Embryonic facial prominence (tissue), 1 donor: ENCODE measurements at regions not wholly inside any gene's neighbourhood (a gene's known extent, or its start where the extent isn't known, plus 50 kb on each side); places are given as distances from the start of the nearest gene placed in this dataset.

ENCODE experiments used
- DNase-seq: peaks from one replicate; pipeline ENCODE4 v3.0.0-alpha.2; 2016; ENCODE audit errors: extremely low spot score

DNA sequence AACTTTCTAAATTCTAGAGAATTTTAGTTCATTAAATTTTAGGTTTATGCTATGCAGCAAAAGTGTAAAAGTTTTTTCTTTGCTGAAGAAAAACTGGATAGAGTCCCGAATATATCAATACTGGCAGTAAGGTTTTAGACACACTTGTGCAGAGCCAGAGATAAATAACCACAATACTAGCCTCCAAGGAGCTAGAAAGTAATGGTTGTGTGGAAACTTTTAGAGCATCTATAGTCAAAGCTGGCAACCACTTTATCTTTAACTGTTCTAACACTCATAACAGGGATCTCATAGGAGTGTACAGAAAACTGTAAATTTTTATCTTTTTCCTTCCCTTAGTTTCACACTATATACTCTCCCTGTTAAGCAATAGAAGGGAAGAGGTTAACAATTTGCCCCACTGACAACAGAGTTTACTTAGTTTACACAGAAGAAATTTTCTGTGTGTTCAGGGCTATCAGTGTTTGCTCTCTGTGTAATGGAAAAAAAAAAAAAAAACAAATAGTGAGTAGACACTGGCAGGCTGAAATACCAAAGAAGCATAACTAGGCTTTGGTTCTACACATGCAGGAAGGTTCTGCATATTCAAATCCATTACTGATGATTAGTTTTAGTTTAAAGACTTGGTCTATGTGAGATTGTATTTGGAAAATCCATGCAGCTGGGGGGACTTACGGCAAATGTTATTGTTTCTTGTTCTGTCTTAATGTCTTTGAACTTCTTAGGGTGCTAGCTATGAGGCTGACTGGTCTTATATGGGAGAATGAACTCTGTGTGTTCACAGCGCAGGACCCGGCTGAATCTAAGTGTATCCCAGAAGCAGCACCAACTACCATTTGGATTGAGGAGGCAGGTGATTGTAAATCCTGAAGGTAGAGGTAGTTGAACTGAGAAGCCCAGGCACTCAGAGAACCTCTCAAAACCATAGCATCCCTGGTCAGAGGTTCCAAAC, 187.6 kb downstream of the PCSK1 start:
- DNase-seq, result no peak

DNA sequence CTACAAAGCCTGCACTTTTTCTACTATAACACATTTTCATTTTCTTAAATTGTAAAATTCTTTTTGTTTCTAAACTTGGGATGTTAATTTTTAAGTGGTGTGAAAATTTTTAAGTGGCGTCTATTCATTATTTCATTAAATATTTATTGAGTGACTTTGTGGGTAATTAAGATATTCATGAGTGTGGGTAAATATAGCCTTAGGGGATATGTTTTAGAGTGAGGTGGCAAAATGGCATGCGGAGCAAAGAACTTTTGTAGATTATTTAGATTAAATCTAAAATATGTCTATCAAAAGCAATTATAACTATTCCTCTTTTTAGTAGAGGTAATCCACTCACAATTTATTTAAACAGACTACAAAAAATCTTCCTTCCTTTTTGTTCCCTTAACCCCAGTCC, 188.4 kb downstream of the PCSK1 start:
- no peak for DNase-seq

DNA sequence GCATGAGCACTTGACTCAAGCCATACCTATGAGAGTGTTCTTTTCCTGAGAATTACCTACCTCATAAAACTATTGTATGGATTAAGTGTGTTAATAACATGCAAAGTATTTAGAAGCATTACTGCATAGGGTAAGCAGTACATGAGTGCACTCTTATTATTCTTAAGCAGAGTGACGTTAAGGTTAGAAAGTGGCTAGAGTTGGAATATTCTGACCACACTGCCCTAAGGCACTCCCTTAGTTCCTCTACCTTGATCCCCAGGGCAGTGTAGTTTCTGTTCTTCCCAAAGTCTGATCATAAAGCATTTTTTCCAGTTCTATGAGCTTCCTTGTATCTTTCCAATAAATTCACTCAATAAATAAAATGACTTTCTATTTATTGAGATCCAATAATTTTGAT, 189.2 kb downstream of the PCSK1 start:
- no peak for DNase-seq

DNA sequence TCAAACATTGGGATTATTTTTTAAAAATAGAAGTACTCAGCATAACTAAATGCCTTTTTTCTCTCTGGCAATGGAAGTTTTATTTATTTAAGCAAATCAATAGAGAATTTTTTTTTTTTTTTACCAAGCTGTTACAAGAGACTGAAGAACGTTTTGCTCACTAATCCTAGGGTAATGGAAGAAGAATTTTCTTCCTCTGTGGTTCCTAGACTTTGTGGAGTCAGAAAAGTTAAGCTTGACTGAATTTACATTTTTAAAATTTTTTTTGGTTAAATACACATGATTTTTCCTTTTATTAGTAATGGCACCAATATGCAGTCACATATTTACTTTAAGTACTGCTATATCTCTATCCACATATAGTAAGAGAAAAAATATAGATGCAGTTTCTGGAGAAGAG, 189.8 kb downstream of the PCSK1 start:
- DNase-seq, result no peak

DNA sequence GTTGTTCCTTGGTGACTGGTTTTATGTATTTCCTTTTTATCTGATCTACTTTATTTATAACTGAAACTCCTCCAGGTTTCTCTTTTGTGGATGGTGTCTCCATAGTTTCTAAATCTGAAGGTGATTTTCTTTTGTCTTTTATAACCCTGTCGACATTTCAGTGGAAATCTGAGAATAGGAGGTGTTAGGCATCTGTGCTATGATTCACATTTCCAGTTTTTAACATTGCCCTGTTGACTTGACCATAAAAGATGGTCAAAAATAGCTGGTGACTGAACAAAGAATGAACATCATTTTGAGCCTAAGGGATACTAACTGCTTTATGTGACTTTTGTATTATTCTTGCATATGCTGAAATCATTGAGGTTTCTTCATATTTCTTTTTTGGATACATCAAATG, 190.5 kb downstream of the PCSK1 start:
- DNase-seq, result no peak

DNA sequence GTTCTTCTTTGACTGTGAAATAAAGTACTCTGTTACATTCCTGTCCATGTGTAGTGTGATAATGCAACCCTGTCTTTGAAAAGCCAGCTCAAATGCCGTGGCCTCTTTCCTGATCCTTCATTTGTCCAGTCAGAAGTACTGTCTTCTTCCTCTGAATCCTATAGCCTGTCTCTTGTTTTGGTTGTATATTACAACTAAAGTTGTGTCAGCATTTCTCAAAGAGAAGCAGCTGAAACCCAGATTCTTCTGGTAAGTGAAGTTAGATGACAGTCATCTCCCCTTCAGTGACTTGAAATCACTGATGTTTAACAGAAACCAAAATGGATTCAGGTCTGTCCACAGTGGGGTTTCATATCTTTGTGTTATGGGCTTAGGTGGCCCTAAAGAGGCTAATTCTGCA, 196.2 kb downstream of the PCSK1 start:
- no peak for DNase-seq

DNA sequence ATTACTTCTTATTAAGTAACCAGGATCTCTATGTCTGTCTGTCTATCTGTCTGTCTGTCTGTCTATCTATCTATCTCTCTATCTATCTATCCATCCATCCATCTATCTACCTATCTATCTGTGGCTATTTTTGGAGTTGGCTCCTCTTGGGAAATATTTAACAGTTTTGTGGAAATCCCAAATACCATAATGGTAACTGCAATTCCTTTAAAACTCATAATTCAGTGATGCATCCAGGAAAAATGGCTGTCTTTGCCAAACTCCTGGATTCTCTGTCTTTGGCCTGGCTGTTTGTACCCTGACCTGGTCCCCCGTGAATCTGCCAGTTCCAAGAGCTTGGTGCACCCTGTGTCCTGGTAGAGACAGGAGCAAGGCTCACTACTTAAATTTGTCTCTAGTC, 197.0 kb downstream of the PCSK1 start:
- DNase-seq, result no peak

DNA sequence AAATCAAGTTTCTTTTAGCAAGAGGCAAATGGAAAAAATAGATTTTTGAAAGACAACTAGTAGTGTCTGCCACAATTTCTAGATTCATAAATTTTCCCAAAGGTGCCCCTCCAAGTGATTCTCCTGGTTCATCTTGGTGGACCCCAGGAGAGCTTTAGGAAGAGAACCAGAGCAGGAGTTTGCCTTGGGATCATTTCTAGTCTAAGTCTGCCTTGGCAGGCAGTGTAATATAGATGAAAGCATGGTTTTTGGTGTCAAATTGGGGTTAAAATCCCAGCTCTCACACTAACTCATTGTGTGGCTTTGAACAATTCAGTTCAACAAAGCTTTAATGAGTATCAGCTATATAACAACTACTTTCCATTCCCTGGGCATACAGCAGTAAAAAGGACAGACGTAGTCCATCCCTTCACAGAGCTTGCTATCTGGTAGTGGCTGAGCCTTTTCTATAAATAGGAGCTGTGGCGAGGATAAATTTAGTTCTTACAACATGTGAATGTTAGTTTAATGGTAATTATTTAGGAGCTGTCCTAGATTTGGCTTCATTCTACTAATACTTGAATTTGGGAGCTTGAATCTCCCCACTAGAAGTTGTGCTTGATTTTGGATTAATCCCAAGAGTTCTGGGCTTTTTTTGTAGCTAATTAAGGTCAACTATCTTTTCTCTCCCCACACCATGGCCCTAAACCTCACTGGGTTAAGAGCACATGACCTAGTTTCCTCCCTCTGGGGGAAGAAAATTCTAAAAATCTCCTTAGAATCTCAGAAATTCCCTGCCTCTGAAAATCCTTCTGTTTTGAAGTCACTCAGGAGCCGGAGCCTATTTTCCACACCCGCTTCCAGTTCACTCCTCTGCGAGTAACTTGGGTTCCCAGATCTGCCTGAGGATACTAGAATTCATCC, 197.8 kb downstream of the PCSK1 start:
- no peak for DNase-seq

DNA sequence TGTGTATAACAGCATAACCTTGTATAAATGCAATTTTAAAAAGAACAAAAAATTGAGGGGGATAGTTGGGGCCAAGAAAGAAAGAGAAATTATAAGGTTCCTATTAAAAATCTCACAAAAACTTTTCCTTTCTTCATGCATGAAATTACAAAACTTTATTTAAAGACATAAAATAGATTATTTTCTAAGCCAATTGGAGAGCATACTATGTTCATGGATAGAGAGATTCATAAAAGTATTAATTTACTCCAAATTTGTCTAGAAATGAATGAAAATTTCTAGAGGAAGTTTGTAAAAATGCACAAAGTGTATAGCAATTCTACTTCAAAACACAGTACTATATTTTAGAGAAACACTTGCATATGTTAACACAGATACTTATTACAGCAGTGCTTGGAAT, 200.4 kb downstream of the PCSK1 start:
- no peak for DNase-seq

DNA sequence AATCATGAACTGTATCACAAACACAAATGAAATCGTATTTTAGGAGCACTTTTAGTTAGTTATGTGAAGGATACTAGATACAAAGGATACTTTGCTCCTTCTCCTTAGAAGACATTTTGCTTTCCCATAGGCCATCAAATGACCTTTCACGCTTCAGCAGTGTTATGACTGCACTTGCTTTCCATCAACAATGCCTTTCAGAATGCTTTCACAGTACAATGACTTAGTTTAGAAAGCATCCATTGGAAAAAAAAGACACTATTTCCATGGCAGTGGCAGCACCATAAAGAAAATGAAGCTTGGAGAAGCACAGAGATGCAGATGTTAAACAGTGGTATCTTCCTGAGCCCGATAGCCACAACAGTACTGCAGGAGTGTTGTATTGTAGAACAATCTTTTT, 203.9 kb downstream of the PCSK1 start:
- no peak for DNase-seq

DNA sequence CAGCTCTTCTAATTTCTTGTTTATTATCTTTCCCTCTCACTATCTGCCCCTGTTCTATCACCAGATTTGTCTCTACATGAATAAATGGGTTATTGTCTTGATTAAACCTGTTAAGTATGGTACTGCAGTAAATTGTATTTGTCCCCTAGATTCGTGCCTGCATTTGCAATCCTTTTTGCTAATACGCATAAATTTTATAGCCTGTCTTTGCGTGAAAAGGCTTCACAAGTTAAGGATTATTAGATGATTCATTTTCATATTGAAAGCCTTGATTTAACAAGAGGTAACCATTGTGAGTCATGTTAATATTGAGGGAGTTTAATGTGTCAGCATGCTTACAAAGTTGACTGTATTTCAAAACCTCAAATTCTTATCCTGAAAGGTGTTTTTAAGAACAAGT, 204.6 kb downstream of the PCSK1 start:
- DNase-seq, result no peak

DNA sequence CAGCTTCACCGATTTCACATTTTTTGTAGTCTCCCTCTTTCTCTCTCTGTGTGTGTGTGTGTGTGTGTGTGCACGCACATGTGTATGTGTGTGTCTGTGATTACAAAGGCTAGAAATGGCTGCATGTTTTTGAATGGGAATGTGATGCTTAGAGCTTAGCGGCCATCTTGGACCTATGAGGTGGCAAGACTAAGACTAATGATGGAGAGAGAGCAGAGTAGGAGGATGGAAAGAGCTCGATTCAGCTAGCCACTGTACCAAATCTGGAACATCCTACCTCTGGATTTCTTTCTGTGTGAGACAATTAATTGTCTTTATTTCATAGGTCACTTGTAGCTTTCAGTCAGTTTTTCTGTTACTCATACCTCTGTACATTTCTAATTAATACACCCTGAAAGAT, 205.1 kb downstream of the PCSK1 start:
- DNase-seq, result no peak

DNA sequence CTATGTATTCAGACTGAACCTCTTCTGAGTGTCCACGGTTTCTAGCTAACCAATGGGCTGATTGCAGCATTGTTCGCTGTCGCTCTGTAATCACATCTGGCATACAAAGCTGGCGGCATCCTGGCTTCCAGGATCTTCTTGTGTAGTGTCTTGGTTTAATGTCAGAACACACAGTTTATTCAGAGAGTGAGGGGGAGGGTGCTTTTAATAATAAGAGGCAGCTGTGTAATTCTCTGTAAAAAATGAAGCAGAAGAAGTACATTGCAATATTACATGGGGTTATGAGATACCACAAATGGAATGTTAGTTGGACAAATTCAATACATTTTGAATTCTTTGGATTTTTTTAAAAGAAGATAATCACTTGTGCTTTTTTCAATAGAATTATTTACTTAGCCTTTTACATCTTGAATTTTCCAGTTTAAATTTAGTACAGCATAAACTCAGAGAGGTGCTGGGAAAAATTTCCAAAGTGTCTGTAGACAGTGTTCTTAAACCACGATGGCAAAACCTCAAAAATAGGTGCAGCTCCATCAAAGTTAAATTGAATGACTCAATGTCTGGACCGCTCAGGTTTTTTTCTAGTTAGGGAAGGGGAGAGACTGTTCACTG, 206.0 kb downstream of the PCSK1 start:
- peak; percentile 45 for DNase-seq

DNA sequence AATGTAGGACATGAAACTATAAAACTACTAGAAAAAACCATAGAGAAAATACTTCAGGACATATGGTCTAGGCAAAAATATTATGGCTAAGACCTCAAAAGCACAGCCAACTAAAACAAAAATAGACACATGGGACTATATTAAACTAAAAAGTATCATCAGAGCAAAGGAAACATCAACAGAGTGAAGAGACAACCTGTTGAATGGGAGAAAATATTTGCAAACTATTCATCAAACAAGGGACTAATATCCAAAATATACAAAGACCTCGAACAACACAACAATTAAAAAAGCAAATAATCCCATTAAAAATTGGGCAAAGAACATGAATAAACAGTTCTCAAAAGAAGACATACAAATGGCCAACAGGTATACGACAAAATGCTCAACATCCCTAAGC, 210.9 kb downstream of the PCSK1 start:
- no peak for DNase-seq

DNA sequence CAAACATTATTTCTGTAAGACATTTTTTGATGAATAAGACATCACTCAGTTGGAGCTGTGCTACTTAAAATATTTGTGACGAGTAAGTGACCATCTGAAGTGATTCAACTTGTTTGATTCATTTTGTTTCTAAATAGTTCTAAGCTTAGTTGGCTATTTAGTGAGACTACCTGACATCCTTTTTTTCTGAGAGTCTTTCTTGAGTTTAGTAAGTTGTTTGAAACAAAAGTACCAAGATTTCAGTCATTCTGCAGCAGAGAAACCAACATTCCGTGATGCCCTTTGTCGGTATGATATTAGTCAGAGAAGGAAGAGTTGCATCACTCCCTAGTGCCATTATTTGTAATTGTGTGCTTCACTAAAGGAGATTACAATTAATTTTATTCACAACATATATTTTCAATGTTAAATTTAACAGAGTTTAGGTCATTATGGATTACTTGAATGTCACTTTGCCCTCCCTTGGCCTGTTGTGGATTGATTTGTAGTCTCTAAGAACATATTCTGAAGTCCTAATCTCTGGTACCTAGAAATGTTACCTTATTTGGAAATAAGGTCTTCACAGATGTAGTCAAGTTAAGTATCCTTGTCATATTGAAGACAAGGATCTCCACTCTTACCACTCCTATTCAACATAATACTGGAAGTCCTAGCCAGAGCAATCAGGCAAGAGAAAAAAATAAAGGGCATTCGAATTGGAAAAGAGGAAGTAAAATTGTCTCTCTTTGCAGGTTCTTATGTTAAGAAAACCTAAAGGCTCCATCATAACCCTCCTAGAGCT, 212.2 kb downstream of the PCSK1 start:
- DNase-seq, result no peak

DNA sequence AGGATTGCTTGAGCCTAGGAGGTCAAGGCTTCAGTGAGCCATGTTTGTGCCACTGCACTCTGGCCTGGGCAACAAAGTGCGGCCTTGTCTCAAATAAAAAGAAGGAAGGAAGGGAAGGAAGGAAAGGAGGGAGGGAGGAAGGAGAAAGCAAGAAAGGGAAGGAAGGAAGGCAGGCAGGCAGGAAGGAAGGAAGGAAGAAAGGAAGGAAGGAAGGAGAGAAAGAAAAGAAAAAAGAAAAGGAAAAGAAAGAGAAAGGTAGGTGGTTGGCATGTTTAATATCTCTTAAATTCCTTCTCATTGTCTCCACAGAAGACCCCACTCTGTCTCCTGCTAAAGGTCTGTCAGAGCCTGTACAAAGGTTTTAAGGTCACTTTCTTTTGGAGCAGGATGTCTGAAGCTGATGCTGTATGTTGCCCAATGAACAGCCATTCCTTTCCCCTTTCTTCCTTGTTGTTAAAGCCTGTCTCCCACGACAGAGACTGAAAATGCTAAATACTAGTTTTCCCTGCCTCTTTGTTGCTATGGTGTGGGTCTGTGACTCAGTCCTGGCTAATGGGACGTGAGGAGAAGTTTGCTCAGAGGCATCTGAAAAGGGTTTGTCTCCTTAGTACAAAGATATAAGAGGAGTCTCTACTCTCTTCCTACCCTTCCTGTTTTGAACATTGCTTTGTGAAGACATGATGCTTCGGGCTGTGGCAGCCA, 213.3 kb downstream of the PCSK1 start:
- no peak for DNase-seq

DNA sequence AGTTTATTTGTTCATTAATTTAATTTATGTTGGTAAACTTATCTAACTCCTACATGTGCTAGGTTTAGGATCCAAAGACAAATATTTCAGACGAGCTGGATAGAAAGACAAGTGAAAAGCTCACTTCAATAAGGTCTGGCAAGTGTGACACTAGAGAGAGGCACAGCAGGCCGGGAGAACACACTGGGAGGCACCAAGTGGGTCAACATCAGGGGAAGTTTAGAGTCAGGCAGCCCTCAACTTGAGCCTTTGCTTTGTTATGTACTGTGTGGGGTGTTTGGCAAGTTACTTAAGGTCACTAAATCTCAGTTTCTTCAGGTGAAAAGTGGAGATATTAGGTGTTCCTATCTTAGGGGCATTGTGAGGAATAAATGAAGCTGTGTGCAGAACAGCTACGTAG, 214.4 kb downstream of the PCSK1 start:
- no peak for DNase-seq

DNA sequence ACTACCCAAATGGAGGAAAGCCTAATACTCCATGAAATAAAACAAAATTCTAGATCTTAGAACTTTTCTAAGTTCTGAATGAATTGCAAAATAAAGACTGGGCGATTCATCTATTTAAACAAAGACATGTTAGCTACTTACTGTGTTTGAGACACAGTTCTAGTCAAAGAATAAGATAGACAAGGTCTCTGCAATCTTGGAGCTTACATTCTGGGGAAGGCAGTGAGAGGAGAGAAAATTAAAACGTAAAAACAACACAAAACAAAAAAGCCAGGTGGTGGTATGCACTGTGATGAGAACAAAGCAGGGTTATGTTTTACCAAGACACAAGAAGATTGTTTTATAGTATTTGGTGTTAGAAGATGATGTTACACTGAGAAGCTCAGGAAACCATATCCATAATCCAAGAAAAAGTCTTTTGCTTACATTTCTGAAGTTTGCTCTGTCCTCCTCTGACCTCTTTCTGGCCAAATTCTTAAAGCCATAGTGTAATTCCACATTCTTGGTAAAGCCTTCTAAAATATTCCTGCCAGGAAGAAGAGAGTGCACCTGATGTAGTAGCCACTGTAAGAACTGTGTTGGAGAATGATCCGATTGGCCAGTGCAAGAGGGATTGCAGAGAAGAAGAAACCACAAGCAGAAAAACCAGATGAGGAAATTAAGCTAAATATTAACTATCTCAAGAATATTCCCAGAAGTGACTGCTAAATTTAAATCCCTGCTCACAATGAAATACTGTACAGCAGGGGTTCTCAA, 218.4 kb downstream of the PCSK1 start:
- DNase-seq, result no peak

DNA sequence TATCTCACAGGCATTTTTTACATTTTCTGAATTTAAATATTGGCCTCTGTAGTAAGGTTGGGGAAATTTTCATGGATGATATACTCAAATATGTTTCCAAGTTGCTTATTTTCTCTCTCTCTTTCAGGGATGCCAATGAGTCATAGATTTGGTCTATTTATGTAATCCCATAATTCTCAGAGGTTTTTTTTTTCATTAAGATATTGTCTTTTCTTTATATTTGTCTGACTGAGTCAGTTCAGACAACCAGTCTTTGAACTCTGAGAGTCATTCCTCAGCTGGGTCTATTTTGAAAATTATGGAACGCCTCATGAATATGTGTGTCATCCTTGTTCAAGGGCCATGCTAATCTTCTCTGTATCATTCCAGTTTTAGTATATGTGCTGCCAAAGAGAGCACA, 223.2 kb downstream of the PCSK1 start:
- no peak for DNase-seq

DNA sequence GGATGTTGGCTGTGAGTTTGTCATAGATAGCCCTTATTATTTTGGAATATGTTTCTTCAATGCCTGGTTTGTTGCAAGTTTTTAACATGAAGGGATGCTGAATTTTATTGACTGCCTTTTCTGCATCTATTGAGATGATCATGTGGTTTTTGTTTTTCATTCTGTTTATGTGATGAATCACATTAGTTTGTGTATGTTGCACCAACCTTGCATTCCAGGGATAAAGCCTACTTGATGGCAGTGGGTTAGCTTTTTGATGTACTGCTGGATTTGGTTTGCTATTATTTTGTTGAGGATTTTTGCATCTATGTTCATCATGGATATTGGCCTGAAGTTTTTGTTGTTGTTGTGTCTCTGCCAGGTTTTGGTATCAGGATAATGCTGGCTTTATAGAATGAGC, 225.6 kb downstream of the PCSK1 start:
- DNase-seq, result no peak
